Activated CD4-positive, alpha-beta T cell treated with anti-CD3 and anti-CD28 coated beads, Interleukin-2, amount 50 U/mL, for 1 hour (primary cell): ENCODE measurements at regions not wholly inside any gene's neighbourhood (a gene's known extent, or its start where the extent isn't known, plus 50 kb on each side); places are given as distances from the start of the nearest gene placed in this dataset.
"Not testable (repeated sequence)": the region's sequence is repeated elsewhere in the genome, so short reads cannot be mapped to it uniquely, and the experiment has no call there.

Experiments used
- DNase-seq: peaks from one replicate; pipeline ENCODE4 v3.0.0-alpha.2; 2020

- DNase-seq, result no peak
Observed at GRCh38 chr6:134420614-134421181, 102.8 kb upstream of the SGK1 start.

GRCh38 chr6:134419716-134420115 lies 101.8 kb upstream of the SGK1 start:
- DNase-seq, result no peak

- DNase-seq, result no peak
Observed at GRCh38 chr6:134416418-134417154, 98.7 kb upstream of the SGK1 start.

- DNase-seq, result no peak
Observed at GRCh38 chr6:134415656-134416055, 97.7 kb upstream of the SGK1 start.

- no peak for DNase-seq
Observed at GRCh38 chr6:134415194-134415593, 97.3 kb upstream of the SGK1 start.

GRCh38 chr6:134414793-134415192 lies 96.9 kb upstream of the SGK1 start:
- no peak for DNase-seq

- no peak for DNase-seq
Observed at GRCh38 chr6:134413241-134413643, 95.3 kb upstream of the SGK1 start.

- DNase-seq, result no peak
Observed at GRCh38 chr6:134410541-134410940, 92.6 kb upstream of the SGK1 start.

- DNase-seq, result no peak
Observed at GRCh38 chr6:134407791-134408190, 89.9 kb upstream of the SGK1 start.

- no peak for DNase-seq
Observed at GRCh38 chr6:134406311-134406710, 88.4 kb upstream of the SGK1 start.

- DNase-seq, result no peak
Observed at GRCh38 chr6:134405386-134406087, 87.6 kb upstream of the SGK1 start.

- not testable (repeated sequence) for DNase-seq
Observed at GRCh38 chr6:134403312-134403711, 85.4 kb upstream of the SGK1 start.

GRCh38 chr6:134402372-134402984 lies 84.6 kb upstream of the SGK1 start:
- no peak for DNase-seq

- no peak for DNase-seq
Observed at GRCh38 chr6:134400941-134401340, 83.0 kb upstream of the SGK1 start.

GRCh38 chr6:134398453-134398852 lies 80.5 kb upstream of the SGK1 start:
- DNase-seq, result no peak

- DNase-seq, result no peak
Observed at GRCh38 chr6:134397676-134398075, 79.8 kb upstream of the SGK1 start.

- no peak for DNase-seq
Observed at GRCh38 chr6:134394905-134395304, 77.0 kb upstream of the SGK1 start.

GRCh38 chr6:134394208-134394607 lies 76.3 kb upstream of the SGK1 start:
- DNase-seq, result no peak

GRCh38 chr6:134391205-134391604 lies 73.3 kb upstream of the SGK1 start:
- no peak for DNase-seq

- DNase-seq, result no peak
Observed at GRCh38 chr6:134389658-134390057, 71.7 kb upstream of the SGK1 start.

- no peak for DNase-seq
Observed at GRCh38 chr6:134389129-134389528, 71.2 kb upstream of the SGK1 start.

GRCh38 chr6:134386482-134386881 lies 68.6 kb upstream of the SGK1 start:
- DNase-seq, result not testable (repeated sequence)

GRCh38 chr6:134381959-134382358 lies 64.0 kb upstream of the SGK1 start:
- no peak for DNase-seq

GRCh38 chr6:134379599-134379998 lies 61.7 kb upstream of the SGK1 start:
- DNase-seq, result no peak
